HEK293T (cell line): ENCODE measurements at regions not wholly inside any gene's neighbourhood (a gene's known extent, or its start where the extent isn't known, plus 50 kb on each side); places are given as distances from the start of the nearest gene placed in this dataset.

Experiments
- ARNT ChIP-seq: fragments of 450-650 bp; IDR thresholded peaks from 2 replicates; pipeline ENCODE4 v1.6.1; 2017; ENCODE audit warnings: mild to moderate bottlenecking
- BHLHE40 ChIP-seq: fragments of 450-650 bp; IDR thresholded peaks from 2 replicates; pipeline ENCODE4 v1.6.1; 2016; ENCODE audit warnings: mild to moderate bottlenecking, moderate library complexity, borderline replicate concordance
- CTBP1 ChIP-seq: fragments of 450-650 bp; IDR thresholded peaks from 2 replicates; pipeline ENCODE4 v1.6.1; 2016; ENCODE audit warnings: borderline replicate concordance
- FOXA1 ChIP-seq: fragments of 450-650 bp; IDR thresholded peaks from 2 replicates; pipeline ENCODE4 v1.6.1; 2016; ENCODE audit warnings: mild to moderate bottlenecking
- FOXK2 ChIP-seq: fragments of 450-650 bp; IDR thresholded peaks from 2 replicates; pipeline ENCODE4 v1.6.1; 2016; ENCODE audit warnings: mild to moderate bottlenecking
- FOXM1 ChIP-seq: fragments of 450-650 bp; IDR thresholded peaks from 2 replicates; pipeline ENCODE4 v1.6.1; 2017; ENCODE audit warnings: mild to moderate bottlenecking, borderline replicate concordance
- HDGF ChIP-seq: fragments of 450-650 bp; IDR thresholded peaks from 2 replicates; pipeline ENCODE4 v1.6.1; 2017; ENCODE audit warnings: antibody characterized with exemption, borderline replicate concordance
- NFRKB ChIP-seq: fragments of 450-650 bp; IDR thresholded peaks from 2 replicates; pipeline ENCODE4 v1.6.1; 2016; ENCODE audit warnings: mild to moderate bottlenecking, moderate library complexity
- SUZ12 ChIP-seq: fragments of 450-650 bp; IDR thresholded peaks from 2 replicates; pipeline ENCODE4 v1.6.1; 2016; ENCODE audit warnings: mild to moderate bottlenecking
- ZNF384 ChIP-seq: fragments of 450-650 bp; IDR thresholded peaks from 2 replicates; pipeline ENCODE4 v1.6.1; 2016

- TF ChIP-seq ZNF384 = no peak
- no peak for TF ChIP-seq NFRKB
- no peak for TF ChIP-seq BHLHE40
- TF ChIP-seq CTBP1 = no peak
- no peak for TF ChIP-seq FOXA1
- no peak for TF ChIP-seq HDGF
- TF ChIP-seq SUZ12 = no peak
- TF ChIP-seq ARNT = no peak
- TF ChIP-seq FOXM1 = no peak
- no peak for TF ChIP-seq FOXK2
These were observed 92.0 kb upstream of the MKLN1 start for GRCh38 chr7:131235489-131236317.
